ENCODE measurements at regions not wholly inside any gene's neighbourhood (a gene's known extent, or its start where the extent isn't known, plus 50 kb on each side); places are given as distances from the start of the nearest gene placed in this dataset.

DNA sequence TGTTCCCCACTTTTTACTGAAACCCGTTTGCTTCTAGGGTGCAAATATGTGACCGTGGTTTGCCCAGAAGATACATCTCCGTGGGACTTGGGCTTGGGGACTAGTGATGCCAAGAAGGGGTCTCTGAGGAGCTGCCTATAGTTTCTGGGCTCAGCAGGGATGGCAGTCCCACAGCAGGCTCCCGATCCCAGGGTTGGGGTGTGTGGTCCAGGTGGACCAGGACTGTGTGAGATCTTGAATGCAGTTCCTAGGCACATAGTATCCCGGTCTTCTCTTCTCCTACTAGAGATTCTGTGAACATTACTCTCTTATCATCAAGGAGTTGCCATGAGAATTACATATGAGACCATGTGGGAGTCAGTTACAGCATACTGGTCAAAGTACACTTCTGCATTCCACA lies 435.8 kb upstream of the SPRED2 start:
- no peak overlapping the region for H3K4me3 ChIP-seq (ENCODE audit: low read depth, low read length)
- TF ChIP-seq CTCF (IDR thresholded peaks at IDR 0.05; ENCODE audit: borderline replicate concordance, insufficient read depth, low read depth, low read length): no peak

- H3K4me3 ChIP-seq (ENCODE audit: low read depth, low read length): no peak overlapping the region
- no peak for TF ChIP-seq CTCF (IDR thresholded peaks at IDR 0.05; ENCODE audit: borderline replicate concordance, insufficient read depth, low read depth, low read length)
Observed at GRCh38 chr2:65867446-65867845, 435.0 kb upstream of the SPRED2 start.

- no peak for TF ChIP-seq CTCF (IDR thresholded peaks at IDR 0.05; ENCODE audit: borderline replicate concordance, insufficient read depth, low read depth, low read length)
- H3K4me3 ChIP-seq (ENCODE audit: low read depth, low read length): no peak overlapping the region
Observed at GRCh38 chr2:65866148-65866547, 433.7 kb upstream of the SPRED2 start.

- no peak for TF ChIP-seq CTCF (IDR thresholded peaks at IDR 0.05; ENCODE audit: borderline replicate concordance, insufficient read depth, low read depth, low read length)
- H3K4me3 ChIP-seq (ENCODE audit: low read depth, low read length): no peak overlapping the region
Observed at GRCh38 chr2:65864619-65865018, 432.2 kb upstream of the SPRED2 start.

GRCh38 chr2:65863713-65864112 lies 431.3 kb upstream of the SPRED2 start:
- TF ChIP-seq CTCF (IDR thresholded peaks at IDR 0.05; ENCODE audit: borderline replicate concordance, insufficient read depth, low read depth, low read length): no peak
- H3K4me3 ChIP-seq (ENCODE audit: low read depth, low read length): no peak overlapping the region

DNA sequence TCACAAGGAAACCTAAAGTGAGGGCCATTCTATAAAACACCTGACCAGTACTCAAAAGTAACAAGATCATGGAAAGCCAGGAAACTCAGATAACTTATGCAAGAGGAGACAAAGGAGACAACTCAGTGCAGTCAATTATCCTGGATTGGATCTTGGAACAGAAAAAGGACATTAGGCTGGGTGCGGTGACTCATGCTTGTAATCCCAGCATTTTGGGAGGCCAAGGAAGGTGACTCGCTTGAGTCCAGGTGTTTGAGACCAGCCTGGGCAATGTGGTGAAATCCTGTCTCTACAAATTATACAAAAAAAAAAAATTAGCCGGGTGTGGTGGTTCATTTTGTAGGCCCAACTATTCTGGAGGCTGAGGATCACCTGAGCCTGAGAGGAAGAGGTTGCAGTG lies 424.5 kb upstream of the SPRED2 start:
- TF ChIP-seq CTCF (IDR thresholded peaks at IDR 0.05; ENCODE audit: borderline replicate concordance, insufficient read depth, low read depth, low read length): no peak
- H3K4me3 ChIP-seq (ENCODE audit: low read depth, low read length): no peak overlapping the region

DNA sequence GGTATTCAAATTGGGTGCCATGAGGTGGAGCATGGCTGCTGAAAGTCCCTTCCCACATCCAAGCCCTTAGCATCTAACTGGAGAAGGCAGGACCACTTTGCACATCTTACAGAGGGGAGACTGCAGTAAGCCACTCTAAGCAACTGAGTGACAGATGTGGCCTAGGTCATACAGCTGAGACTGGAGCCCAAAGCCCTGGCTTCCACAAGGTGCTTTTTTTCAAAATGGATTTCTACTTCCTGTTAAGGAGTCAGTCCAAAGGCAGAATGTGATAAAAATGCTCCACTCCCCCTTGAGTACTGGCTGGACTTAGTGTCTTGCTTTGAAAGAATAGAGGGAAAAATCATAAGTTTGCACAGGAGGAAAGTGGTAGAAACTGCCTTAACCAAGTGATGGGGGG lies 424.0 kb upstream of the SPRED2 start:
- no peak for TF ChIP-seq CTCF (IDR thresholded peaks at IDR 0.05; ENCODE audit: borderline replicate concordance, insufficient read depth, low read depth, low read length)
- no peak overlapping the region for H3K4me3 ChIP-seq (ENCODE audit: low read depth, low read length)
